ENCODE measurements at regions not wholly inside any gene's neighbourhood (a gene's known extent, or its start where the extent isn't known, plus 50 kb on each side); places are given as distances from the start of the nearest gene placed in this dataset.

GRCh38 chr16:51779240-51779639, 628.2 kb upstream of the SALL1 start:
- TF ChIP-seq CTCF (IDR thresholded peaks at IDR 0.05; ENCODE audit: low read depth, low read length) (no peak), EZH2phosphoT487 (IDR thresholded peaks at IDR 0.05; ENCODE audit: low read depth) (no peak)
